Brain microvascular endothelial cell (primary cell): ENCODE measurements at regions not wholly inside any gene's neighbourhood (a gene's known extent, or its start where the extent isn't known, plus 50 kb on each side); places are given as distances from the start of the nearest gene placed in this dataset.
A peak's percentile ranks its signal among the peaks of the same experiment; 100 is the strongest.

Experiments
- DNase-seq: peaks from one replicate; pipeline ENCODE4 v3.0.0-alpha.2; 2020
- H3K27ac ChIP-seq: fragments of 250-450 bp; sonication (Bioruptor Pico); 2 replicates; pipeline ENCODE4 v1.5.1; 2020; ENCODE audit warnings: mild to moderate bottlenecking, moderate library complexity
- H3K27me3 ChIP-seq: fragments of 250-450 bp; sonication (Bioruptor Pico); replicated peaks from 2 replicates; pipeline ENCODE4 v1.5.1; 2020; ENCODE audit warnings: mild to moderate bottlenecking
- H3K36me3 ChIP-seq: fragments of 250-450 bp; sonication (Bioruptor Pico); replicated peaks from 2 replicates; pipeline ENCODE4 v1.5.1; 2020; ENCODE audit warnings: mild to moderate bottlenecking
- H3K4me3 ChIP-seq: 2 replicates; pipeline ENCODE4 v1.5.1; 2011; ENCODE audit warnings: low read depth, mild to moderate bottlenecking, control low read depth, low read length, moderate library complexity
- CTCF ChIP-seq: IDR thresholded peaks from 2 replicates; pipeline ENCODE4 v1.5.1; 2011; ENCODE audit warnings: low read depth, mild to moderate bottlenecking, moderate library complexity, low read length, control low read depth, inconsistent platforms; ENCODE audit errors: missing control alignments
- in situ Hi-C: cut with HindIII; loops from 2 replicates; pipeline ENCODE4 v1.10.0; 2017; ENCODE audit warnings: low sequenced_read_pairs, low pct_ligation_motif_present

- DNase-seq = peak; percentile 82
- H3K27ac ChIP-seq = peak overlapping the region; percentile 56
These were observed 89.2 kb upstream of the STMND1 start for GRCh38 chr6:17012421-17013225.

GRCh38 chr6:17011985-17012384 is 89.9 kb upstream of the STMND1 start:
- no peak for TF ChIP-seq CTCF
- H3K4me3 ChIP-seq = no peak overlapping the region
- in situ Hi-C loops = no loop called here
- H3K27ac ChIP-seq = peak overlapping the region; percentile 56
- H3K36me3 ChIP-seq = no peaks in the 10 kb centered on the region
- DNase-seq = no peak
- no peaks in the 10 kb centered on the region for H3K27me3 ChIP-seq

More at GRCh38 chr6:17012421-17013225, 89.2 kb upstream of the STMND1 start:
- in situ Hi-C loops = no loop called here
- H3K4me3 ChIP-seq = no peak overlapping the region
- peak; percentile 62 for TF ChIP-seq CTCF
- no peaks in the 10 kb centered on the region for H3K36me3 ChIP-seq
- no peaks in the 10 kb centered on the region for H3K27me3 ChIP-seq

- Histone ChIP-seq H3K4me3 (no peak overlapping the region), H3K27me3 (no peaks in the 10 kb centered on the region), H3K36me3 (no peaks in the 10 kb centered on the region), H3K27ac (no peak overlapping the region)
- no peak for TF ChIP-seq CTCF
- DNase-seq = no peak
- in situ Hi-C loops = no loop called here
These were observed 94.1 kb upstream of the STMND1 start for GRCh38 chr6:17007749-17008148.

- no peak for TF ChIP-seq CTCF
- Histone ChIP-seq H3K27ac (no peak overlapping the region), H3K4me3 (no peak overlapping the region), H3K36me3 (no peaks in the 10 kb centered on the region), H3K27me3 (no peaks in the 10 kb centered on the region)
- no peak for DNase-seq
- in situ Hi-C loops = no loop called here
These were observed 95.3 kb upstream of the STMND1 start for GRCh38 chr6:17006543-17006942.

- no peak overlapping the region for H3K4me3 ChIP-seq
- H3K27me3 ChIP-seq = no peaks in the 10 kb centered on the region
- DNase-seq = no peak
- no peaks in the 10 kb centered on the region for H3K36me3 ChIP-seq
- no peak for TF ChIP-seq CTCF
- in situ Hi-C loops = no loop called here
- no peak overlapping the region for H3K27ac ChIP-seq
These were observed 97.6 kb upstream of the STMND1 start for GRCh38 chr6:17004269-17004668.

GRCh38 chr6:17002123-17002522 is 99.7 kb upstream of the STMND1 start:
- no peak for TF ChIP-seq CTCF
- no peak for DNase-seq
- no peak overlapping the region for H3K27ac ChIP-seq
- H3K4me3 ChIP-seq = no peak overlapping the region
- no peaks in the 10 kb centered on the region for H3K27me3 ChIP-seq
- H3K36me3 ChIP-seq = no peaks in the 10 kb centered on the region
- in situ Hi-C loops = no loop called here
